BE2C (cell line): ENCODE measurements at regions not wholly inside any gene's neighbourhood (a gene's known extent, or its start where the extent isn't known, plus 50 kb on each side); places are given as distances from the start of the nearest gene placed in this dataset.

Experiments
- DNase-seq: peaks from one replicate; pipeline ENCODE4 v3.0.0-alpha.2; 2020
- H3K27me3 ChIP-seq: fragments of 250-450 bp; sonication (Bioruptor Pico); 2 replicates; pipeline ENCODE4 v1.5.1; 2020; ENCODE audit warnings: mild to moderate bottlenecking
- H3K36me3 ChIP-seq: fragments of 250-450 bp; sonication (Bioruptor Pico); 2 replicates; pipeline ENCODE4 v1.5.1; 2020; ENCODE audit warnings: mild to moderate bottlenecking
- H3K4me1 ChIP-seq: fragments of 250-450 bp; sonication (Bioruptor Pico); 2 replicates; pipeline ENCODE4 v1.5.1; 2020
- H3K4me3 ChIP-seq: 2 replicates; pipeline ENCODE4 v1.5.1; 2011; ENCODE audit warnings: low read depth, low read length
- H3K9me3 ChIP-seq: fragments of 250-450 bp; sonication (Bioruptor Pico); 2 replicates; pipeline ENCODE4 v1.5.1; 2020
- TF ChIP-seq, protein P1 (sequence below): IDR thresholded peaks from 2 replicates; pipeline ENCODE4 v1.5.1; 2012; ENCODE audit warnings: mild to moderate bottlenecking, low read depth, low read length

DNA sequence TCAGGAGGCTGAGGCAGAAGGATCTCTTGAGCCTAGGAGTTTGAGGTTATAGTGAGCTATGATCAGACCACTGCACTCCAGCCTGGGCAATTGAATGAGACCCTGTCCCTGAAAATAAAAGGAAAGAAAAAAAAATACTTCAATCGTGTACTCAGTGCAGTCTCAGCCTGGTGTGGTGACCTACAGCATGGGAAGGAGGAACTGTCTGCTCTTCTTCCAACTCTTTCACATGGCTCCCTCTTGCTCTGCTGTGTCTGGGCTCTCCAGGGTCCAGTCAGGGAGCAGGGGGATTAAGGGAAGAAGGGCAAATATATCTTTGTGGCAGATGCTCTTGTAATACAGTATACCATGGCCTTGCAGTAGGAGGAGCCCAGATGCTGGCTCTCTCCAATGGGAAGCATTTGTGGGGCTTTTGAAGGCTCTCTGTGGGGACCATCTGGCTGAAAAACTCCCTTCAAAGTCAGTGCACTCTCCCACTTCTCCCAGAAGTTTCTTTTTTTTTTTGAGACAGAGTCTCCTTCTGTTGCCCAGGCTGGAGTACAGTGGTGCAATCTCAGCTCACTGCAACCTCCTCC, 76.6 kb upstream of the TMPO start:
- Histone ChIP-seq H3K36me3 (no peaks in the 10 kb centered on the region), H3K9me3 (no peaks in the 10 kb centered on the region), H3K4me3 (no peak overlapping the region), H3K4me1 (no peaks in the 10 kb centered on the region), H3K27me3 (peaks cover 2% of the 10 kb centered on the region)
- TF ChIP-seq, protein P1, sequence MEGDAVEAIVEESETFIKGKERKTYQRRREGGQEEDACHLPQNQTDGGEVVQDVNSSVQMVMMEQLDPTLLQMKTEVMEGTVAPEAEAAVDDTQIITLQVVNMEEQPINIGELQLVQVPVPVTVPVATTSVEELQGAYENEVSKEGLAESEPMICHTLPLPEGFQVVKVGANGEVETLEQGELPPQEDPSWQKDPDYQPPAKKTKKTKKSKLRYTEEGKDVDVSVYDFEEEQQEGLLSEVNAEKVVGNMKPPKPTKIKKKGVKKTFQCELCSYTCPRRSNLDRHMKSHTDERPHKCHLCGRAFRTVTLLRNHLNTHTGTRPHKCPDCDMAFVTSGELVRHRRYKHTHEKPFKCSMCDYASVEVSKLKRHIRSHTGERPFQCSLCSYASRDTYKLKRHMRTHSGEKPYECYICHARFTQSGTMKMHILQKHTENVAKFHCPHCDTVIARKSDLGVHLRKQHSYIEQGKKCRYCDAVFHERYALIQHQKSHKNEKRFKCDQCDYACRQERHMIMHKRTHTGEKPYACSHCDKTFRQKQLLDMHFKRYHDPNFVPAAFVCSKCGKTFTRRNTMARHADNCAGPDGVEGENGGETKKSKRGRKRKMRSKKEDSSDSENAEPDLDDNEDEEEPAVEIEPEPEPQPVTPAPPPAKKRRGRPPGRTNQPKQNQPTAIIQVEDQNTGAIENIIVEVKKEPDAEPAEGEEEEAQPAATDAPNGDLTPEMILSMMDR: no peak
- DNase-seq: no peak

DNA sequence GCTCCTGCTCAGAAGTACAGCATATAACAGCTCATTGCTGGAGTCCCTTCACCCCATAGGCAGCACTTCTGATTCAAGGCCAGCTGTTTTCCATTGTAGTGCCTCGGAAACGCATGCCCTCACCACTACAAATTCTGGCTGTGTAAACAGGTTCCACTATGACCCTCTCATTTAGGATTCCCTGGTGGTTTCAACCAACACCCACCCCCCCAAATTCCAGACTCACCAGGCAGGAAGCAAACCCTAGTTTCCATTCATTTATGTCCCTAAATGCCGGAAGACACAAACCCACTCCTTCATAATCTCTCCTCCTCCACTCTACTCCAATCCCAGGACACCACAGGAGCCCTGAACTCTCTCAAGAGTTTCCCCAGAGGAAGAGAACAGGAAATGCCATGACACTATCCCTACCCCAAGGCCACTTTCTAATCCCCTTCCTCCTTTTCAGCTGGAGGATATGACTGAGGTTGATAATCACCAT, 75.9 kb upstream of the TMPO start:
- DNase-seq: no peak

GRCh38 chr12:98439981-98440581, 75.3 kb upstream of the TMPO start:
- H3K9me3 ChIP-seq: no peaks in the 10 kb centered on the region
- H3K27me3 ChIP-seq: peaks cover 2% of the 10 kb centered on the region
- TF ChIP-seq, protein P1: no peak
- DNase-seq: no peak
- H3K4me1 ChIP-seq: no peaks in the 10 kb centered on the region
- no peaks in the 10 kb centered on the region for H3K36me3 ChIP-seq
- no peak overlapping the region for H3K4me3 ChIP-seq

More for the DNA sequence above, 75.9 kb upstream of the TMPO start:
- Histone ChIP-seq H3K36me3 (no peaks in the 10 kb centered on the region), H3K9me3 (no peaks in the 10 kb centered on the region), H3K4me3 (no peak overlapping the region), H3K27me3 (peaks cover 2% of the 10 kb centered on the region), H3K4me1 (no peaks in the 10 kb centered on the region)
- TF ChIP-seq, protein P1: no peak

- Histone ChIP-seq H3K4me3 (no peak overlapping the region), H3K36me3 (no peaks in the 10 kb centered on the region), H3K9me3 (no peaks in the 10 kb centered on the region), H3K27me3 (peaks cover 6% of the 10 kb centered on the region), H3K4me1 (no peaks in the 10 kb centered on the region)
- DNase-seq: no peak
- TF ChIP-seq, protein P1: no peak
These were observed 69.3 kb upstream of the TMPO start for GRCh38 chr12:98446060-98446459.

DNA sequence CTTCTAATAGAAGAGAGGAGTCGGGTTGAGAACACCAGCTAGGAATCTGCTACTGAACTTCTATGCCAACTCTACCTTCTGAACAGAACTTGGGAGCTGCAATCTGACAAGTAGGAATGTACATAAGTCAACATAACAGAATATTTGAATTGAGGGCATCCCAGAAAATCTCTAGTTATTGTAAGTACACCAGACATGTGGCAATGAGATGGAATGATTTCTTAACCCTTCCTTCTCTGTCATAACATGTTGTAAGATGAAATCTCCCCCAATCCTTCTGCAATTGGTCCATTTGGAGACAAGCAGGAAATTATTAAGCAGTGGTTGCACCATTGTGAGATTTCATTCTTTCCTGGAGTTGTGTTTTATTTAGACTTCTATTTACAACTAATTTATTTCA, 68.7 kb upstream of the TMPO start:
- H3K9me3 ChIP-seq: no peaks in the 10 kb centered on the region
- no peak overlapping the region for H3K4me3 ChIP-seq
- H3K27me3 ChIP-seq: peaks cover 6% of the 10 kb centered on the region
- no peaks in the 10 kb centered on the region for H3K4me1 ChIP-seq
- TF ChIP-seq, protein P1: no peak
- no peaks in the 10 kb centered on the region for H3K36me3 ChIP-seq
- DNase-seq: no peak

DNA sequence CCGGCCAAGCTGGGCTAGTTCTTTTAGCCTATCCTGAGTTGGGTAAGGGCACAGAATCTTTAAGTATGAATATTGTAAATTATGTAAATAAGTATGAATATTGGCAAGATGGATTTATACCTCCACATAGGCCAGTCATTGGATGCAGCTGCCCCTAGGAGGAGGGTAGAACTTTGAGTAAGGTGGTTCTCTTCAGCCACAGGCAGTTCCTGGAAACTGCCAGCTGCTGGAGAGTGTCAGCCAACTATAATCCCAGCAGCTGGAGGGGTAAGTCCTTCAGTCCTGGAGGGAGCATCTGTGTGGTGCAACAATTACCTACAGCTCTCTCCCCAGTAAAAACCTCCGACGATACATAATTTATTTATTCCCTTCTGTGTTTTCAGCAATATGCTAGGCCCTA, 65.8 kb upstream of the TMPO start:
- no peaks in the 10 kb centered on the region for H3K9me3 ChIP-seq
- no peak overlapping the region for H3K4me3 ChIP-seq
- H3K4me1 ChIP-seq: no peaks in the 10 kb centered on the region
- TF ChIP-seq, protein P1: no peak
- DNase-seq: no peak
- H3K27me3 ChIP-seq: peaks cover 4% of the 10 kb centered on the region; the same call in 1 of the 2 replicates
- H3K36me3 ChIP-seq: no peaks in the 10 kb centered on the region
